Stimulated activated CD8-positive, alpha-beta memory T cell treated with anti-CD3 and anti-CD28 coated beads, Interleukin-4, amount 100 ng/mL, for 24 hours (primary cell): ENCODE measurements at regions not wholly inside any gene's neighbourhood (a gene's known extent, or its start where the extent isn't known, plus 50 kb on each side); places are given as distances from the start of the nearest gene placed in this dataset.
"Not testable (repeated sequence)": the region's sequence is repeated elsewhere in the genome, so short reads cannot be mapped to it uniquely, and the experiment has no call there.

Source experiments
- DNase-seq: peaks from one replicate; pipeline ENCODE4 v3.0.0-alpha.2; 2020; ENCODE audit warnings: low read depth

DNA sequence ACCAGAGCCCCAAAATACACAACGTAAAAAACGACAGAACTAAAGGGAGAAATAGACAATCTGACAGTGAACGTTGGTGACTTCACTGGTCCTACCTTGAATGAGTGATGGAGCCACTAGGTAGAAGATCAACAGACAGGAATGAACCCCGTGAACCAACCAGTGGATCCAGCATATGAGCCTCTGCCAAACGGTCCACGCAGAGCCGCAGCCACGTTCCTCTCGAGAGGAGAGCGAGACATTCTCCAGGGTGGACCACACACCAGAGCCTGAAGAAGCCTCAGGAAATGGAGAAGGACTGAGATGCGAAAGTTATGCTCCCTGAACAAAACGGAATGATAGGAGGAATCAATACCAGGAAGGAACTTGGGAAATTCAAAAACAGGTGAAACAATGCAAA lies 178.4 kb downstream of the RTP5 start:
- no peak for DNase-seq

DNA sequence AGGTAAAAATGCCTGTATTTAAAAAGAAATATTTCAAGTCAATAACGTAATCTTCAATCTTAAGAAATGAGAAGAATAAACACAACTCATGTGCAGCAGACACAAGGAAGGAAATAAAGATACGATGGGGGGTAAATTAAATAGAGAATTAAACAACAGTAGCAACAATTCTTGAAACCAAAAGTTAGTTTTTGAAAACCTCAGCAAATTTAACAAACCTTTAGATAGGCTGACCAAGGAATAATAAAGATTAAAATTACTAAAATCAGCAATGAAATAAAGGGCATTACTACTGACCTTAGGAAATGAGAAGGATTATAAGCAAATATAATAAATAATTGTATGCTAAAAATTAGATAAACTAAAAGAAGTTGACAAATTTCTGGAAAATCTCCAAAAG lies 178.9 kb downstream of the RTP5 start:
- DNase-seq = no peak

DNA sequence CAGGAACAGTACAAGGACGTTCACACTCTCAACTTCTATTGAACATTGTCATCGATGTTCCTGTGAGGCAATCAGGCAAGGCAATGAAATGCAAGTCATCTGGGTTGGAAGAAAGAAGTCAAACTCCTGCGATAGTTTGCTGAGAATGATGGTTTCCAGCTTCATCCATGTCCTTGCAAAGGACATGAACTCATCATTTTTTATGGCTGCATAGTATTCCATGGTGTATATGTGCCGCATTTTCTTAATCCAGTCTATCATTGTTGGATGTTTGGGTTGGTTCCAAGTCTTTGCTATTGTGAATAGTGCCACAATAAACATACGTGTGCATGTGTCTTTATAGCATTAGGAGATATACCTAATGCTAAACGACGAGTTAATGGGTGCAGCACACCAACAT lies 180.0 kb downstream of the RTP5 start:
- not testable (repeated sequence) for DNase-seq

DNA sequence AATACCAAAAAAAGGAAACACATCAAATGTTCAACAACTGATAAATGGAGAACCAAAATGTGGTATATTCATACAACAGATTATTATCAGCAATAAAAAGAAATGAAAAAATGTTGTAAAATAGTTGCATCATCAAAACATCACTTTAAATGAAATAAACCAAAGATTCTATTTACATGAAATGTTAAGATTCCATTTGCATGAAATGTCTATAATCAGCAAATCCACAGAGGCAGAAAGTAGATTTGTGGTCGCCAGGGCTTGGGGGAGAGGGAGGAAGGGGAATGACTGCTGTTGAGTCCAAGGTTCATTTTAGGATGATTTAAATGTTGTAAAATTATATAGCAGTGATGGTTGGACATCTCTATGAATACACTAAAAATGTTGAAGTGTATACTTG lies 181.9 kb downstream of the RTP5 start:
- DNase-seq = no peak

DNA sequence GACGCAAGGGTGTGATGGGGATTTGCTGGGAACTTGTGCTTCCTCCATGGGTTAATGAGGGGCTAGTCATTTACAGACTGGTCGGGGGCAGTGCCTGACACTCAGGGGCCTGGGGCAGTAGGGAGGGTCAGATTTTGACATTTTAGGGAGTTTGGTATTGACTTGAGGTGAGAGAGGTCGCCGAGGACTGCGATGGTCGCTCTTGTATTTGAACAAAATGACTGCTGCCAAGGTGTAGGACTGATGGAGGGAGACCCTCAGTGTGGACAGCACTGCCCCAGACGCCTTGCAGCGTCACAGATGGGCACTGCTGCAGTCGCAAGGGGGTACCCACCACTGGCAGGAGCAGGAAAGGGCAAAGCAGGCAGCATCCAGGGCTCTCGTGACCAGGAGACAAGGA lies 182.9 kb downstream of the RTP5 start:
- no peak for DNase-seq

DNA sequence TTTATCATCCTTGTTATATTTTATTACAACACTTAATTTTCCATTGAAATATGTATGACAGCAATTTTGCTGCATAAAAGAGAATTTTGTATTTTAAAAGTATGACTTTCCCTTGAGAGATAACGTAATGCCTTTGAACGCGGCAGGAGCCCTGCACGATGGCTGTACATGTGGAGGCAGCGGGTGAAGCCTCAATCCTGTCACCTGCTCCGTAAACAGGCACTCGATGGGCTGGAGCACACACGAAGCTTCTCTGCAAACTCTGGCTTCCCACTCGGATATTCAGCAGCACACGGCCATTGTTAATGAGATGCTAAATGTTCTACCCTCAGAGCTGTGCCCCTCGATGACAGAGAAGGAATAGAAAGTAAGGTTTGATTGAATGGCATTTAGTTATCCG lies 184.4 kb downstream of the RTP5 start:
- no peak for DNase-seq

DNA sequence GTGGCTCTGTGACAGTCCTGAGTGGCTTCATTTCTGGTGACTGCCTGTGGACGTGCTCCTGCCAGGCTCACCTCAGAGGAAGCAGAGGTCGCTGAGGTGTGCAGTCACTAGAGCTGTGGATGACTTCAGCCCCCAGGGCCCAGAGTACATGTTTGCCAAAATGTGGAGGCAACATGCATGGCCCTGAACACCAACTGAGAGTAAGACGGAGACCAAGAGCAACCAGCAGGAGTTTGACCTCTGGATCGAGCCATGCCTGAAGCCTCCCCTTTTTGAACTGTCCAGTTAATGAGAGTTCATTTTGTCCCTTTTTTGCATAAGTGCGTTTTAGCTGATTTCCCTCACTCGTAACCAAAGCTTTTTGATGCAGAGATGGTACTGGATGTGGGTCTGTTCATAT lies 184.9 kb downstream of the RTP5 start:
- DNase-seq = no peak

DNA sequence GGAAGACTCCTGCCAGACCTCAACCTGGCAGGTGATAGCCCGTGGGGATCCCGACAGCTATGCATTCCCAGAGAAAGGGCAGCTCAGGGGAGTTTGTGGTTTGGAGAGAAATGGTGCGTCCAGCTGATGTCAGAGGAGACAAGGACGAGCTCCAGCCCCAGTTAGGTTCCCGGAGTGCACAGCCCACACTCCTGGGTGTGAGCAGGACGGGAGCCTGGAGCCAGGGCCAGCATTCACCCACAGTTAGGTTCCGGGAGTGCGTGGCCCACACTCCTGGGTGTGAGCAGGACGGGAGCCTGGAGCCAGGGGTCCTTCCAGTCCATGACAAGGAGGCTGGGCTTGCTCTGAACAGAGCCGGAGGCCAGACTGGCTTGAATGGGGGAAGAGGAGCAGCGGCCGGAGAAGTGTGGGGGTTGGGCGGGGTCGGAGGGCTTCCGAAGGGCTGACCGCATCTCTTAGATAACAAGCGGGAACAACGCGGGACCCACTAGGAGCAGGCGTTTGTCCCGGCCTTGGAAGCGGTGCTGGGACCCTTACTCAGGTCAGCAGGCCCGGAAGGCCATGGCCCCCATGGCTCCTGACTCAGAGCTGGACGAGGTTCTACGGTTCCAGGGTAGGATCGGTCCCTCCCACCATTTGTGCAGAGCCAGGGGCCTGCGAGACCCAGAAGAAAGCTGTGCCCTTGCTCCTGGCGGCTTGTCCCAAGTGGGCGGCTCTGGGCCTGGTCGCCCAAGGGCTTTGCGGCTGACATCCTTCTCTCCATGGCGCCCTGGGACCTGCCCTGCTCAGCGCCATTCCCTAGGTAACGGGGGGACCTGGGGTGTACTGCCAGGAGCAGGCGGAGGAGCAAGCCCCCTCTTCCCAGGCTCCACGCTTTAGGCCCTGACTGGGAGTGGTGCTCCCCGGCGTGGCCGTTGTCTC lies 185.6 kb downstream of the RTP5 start:
- no peak for DNase-seq

DNA sequence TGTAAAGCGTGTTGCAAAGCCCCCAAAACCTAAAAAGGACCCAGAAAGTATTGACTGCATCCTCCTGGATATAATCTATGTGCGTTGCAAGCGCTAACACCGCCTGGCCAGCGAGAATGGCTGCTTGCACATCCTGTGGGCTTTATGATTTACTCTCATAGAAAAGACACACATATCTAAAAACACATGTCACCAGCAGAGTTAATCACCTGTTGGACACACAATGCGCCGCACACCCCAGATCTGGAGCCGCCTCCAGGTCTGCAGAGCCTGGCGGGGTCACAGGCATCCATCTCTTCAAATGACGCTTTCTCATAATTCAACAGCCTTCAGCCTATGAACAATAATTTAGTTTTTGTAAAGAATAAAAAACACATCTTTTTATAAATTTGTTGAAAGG lies 186.5 kb downstream of the RTP5 start:
- no peak for DNase-seq

DNA sequence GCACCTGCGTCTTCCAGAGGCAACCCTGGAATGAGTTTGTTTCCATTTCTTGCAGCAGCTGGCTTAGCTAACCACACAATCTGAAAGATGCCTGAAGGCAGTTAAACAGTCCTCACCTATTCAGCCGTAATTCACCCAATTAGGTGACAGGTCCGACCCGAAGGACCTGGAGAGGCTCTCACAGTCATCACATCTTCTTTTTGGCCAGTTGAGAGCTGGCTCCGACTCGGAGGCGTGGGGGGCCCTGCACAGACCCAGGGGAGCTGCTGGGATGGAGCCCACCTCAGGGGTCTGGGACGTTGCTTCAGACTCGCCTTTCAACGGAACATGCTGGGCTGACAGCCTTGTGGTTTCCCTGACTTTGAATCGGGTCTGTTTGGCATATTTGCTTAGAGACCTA lies 187.3 kb downstream of the RTP5 start:
- no peak for DNase-seq

DNA sequence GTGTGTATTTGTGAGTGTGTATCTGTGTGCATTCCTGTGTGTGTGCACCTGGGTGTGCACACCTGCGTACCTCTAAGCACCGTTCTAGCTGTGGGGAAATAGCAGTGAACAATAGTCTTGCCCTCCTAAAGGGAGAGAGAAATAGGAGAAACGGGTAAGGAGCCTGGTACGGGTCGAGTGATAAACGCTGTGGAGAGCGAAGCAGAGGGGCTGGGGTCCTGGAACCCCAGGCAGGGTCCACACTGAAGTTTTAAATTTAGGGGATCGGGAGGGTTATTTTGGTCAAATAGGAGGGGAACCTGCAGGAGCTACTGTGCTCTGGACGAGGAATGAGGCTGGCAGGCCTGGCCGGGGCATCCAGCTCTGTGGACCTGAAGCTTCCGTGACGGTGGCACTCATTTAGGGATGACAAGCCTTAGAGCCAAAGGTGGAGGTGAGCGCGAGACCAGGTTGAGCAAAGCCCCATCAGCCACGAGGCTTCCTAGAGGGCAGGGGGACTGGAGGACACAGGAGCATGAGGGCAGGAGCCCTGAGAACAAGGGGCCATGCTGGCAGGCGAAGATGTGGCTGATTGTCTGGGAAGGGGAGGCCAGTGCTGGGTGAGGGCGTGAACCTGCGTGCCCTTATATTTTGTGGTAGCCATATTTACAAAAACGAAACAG lies 188.0 kb downstream of the RTP5 start:
- DNase-seq = no peak

DNA sequence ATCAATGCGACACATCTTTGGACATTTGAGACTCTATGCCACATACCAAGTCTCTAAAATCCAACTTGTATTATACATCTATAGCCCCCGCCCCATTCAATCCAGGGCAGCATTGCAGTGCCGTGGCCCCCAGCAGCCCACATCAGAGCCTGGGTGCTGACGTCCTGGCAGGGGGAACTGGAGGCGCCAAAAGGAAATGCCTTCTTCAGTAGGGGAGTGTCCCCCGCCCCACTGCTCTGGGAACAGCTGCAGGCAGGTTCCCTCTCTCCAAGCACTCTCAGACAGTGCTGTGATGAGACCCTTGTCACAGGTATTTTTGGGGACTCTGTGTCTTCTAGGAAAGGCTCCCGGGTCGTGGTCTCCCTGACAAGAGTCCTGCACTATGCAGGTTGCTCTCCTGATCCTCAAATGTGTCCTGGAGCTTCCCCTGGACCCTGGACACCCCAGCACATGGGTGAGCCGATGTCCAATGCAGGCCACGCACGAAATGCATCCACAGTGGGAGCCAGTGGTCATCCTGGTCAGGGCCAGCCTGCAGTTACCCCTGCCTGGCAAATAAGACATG lies 188.7 kb downstream of the RTP5 start:
- no peak for DNase-seq

DNA sequence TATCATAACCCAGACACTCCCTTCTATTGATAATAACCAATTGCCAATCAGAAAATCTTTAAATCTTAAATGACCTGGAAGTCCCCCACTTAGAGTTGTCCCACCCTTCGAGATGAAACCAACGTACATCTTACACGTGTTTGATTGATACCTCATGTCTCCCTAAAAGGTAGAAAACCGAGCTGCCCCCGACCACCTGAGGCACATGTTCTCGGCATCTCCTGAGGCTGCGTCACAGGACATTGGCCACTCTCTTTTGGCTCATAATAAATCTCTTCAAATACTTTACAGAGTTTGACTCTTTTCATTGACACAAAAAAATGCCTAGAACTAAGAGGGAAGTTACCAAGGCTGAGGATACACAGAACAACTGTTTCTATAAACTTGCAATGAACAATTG lies 190.0 kb downstream of the RTP5 start:
- DNase-seq = no peak

DNA sequence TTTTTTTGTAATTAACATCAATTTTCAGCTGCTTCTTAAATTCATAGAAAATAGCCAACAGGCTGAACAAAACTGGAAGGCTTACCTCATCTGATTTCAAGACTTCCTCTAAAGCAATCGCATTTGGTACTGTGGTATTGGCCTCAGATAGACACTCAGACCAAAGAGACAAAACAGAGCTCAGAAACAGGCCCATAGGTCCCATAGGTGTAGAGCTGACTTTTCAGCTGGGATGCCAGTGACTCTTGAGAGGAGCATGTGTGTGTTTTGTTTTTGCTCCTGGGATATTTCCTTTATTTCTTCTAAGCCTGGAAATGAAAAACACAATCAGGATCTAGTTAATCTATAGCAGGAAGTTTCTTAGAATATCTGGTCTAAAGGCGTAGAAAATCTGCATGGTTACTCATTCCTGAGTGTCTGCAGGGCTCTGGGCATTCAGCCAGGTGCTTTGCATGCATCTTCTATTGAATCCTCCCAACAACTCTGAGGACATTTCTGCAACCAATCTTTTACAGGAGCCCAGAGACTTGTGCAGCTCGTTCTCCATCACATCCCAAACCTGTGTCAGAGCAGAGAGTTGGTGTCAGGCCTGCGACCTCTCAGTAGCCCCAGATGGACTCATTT lies 190.8 kb downstream of the RTP5 start:
- DNase-seq = no peak

DNA sequence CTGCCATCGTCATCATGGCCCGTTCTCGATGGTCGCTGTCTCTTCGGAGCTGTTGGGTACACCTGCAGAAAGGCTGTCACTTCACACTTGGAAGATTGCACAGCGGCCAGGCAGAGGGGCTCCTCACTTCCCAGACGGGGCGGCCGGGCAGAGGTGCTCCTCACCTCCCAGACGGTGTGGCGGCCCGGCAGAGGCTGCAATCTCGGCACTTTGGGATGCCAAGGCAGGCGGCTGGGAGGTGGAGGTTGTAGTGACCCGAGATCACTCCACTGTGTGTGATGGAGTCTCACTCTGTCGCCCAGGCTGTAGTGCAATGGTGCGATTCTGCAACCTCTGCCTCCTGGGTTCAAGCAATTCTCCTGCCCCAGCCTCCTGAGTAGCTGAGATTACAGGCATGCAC lies 192.4 kb downstream of the RTP5 start:
- not testable (repeated sequence) for DNase-seq

DNA sequence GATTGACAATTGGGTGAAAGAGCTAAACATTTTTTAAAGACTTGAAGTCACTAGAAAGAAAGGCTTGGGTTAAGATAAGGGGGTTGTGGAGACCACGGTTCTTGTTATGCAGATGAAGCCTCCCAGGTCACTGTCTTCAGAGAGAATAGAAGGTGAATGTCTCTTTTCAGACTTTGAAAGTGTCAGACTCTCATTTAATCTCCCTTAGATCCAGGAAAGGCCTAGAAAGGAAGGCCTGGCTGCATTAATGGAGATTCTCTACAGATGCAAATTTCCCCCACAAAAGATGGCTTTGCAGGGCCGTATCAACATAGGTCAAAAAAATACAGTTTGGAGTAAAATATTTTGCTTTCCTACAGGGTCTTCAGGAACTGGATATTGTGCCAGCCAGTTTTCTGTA lies 193.9 kb downstream of the RTP5 start:
- no peak for DNase-seq

DNA sequence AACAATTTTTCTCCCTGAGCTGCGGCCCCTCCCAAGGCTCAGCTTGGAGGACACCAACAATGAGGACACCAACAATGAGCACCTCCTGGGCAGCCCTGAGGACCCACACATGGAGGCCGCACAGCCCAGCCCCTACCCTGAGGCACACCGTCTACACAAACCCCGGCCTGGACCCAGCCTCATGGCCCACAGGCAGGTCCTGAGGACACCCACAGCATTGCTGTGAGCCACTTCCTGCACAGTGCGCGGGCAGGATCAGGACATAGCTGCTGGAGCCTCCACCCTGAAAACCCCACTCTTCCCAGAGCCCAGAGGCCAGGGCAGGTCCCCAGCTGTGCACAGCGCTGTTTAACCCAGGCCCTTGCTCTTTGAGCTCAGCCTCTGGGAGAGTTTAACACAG lies 194.3 kb downstream of the RTP5 start:
- DNase-seq = no peak

DNA sequence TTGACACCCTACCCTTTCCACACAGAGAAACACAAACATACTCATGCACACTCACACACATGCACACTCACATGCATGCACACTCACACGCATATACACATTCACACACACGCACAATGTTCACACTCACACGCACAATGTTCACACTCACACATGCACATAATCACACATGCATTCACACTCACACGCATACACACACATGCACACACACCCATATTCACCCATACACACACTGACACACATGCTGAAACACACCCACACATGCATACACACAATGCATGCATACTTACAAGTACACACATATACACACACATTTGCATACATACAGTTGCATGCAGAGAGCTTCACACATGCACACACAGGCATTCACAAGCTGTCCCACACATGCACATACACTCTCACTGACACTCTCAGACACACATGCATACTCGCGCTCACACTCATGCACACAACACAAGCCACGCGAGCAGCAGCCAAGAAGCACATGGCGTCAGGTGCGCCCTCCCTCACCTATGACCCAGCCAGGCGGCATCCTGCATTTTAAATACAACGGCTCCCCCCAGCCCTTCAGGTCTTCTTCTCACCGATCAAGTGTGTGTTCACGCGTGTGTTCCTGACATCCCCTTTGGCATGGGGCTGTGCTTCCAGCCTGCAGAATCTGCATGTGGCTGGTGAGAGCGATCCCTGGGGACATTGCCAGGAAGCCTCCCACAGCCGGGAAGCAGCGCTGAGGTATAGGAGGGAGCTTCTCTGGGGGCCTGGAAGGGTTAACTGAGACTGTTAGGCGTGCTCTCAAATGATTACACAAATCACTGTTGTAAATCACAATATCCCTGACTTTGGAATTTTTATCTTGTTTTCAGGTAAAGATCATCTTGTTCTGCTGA lies 195.1 kb downstream of the RTP5 start:
- no peak for DNase-seq

DNA sequence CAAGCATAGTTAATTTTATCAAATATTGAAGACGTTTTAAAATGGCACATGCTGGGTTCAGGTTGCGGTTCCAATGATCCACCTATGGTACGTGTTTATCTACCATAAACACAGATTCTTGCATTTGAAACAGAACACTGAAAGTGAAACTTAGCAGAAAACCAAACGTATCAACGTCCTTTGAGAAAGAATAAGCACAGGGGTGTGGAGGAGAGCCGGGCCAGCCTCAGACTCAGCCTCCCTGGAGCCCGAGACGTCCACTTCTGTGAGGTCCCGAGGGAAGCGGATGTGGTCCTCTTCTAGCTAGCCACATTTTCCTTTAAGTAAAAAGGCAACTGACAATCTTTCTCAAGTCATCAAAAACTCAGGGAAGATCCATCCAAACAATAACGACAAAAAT lies 195.9 kb downstream of the RTP5 start:
- DNase-seq = no peak

DNA sequence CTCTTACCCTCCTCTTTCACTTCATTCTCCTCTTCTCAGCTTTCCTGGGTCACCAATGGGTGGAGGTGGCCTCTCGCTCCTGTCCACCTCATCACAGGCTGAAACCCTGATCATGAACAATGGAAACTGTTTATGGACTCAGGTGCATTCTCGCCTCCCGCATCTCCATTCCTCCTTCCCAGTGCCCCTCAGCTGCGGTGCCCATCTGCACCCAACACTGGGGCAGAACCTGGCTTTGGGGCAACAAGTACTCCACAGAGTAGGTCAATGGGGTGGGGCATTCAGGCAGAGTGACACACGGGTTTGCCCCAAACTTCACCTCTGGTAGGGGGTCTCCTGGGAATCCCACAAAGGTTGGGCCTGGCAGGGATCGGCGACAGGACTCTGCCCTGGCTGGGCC lies 199.5 kb downstream of the RTP5 start:
- no peak for DNase-seq

DNA sequence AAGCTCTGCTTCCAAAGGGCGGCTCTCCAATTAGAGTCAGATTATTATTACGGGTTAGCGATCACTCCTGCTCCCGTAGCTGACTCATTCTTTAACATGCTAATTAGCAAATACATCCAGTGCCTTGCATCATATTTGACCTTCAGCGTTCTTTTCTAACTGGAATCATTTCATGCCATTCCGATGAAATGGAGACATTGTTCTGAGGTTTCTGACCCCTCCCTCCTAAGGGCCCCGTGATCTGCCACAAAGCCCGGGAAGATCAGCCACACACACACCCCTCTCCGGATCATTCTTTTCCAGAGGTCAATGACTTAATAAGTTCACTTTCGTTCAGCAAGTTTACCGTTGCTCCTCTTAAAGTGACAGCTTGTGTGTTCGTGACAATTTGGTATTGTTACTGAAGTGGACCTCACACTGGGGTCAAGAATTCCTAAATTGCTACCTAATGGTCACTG lies 200.4 kb downstream of the RTP5 start:
- not testable (repeated sequence) for DNase-seq

DNA sequence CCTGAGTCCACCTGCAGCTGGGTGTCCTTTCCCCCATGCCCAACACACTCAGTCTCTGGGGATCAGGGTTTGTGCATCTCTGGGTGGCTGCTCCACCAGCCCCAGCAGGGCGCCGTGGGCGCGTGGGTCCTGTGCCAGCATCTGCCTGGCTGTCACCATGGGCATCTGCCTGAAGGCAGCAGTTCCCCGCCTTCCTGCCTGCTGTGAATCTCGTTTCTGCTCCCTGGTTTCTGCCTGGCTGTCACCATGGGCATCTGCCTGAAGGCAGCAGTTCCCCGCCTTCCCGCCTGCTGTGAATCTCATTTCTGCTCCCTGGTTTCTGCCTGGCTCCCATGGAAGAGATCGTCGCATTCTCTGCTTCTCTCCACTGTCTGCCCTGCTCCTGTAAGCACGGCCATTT lies 201.2 kb downstream of the RTP5 start:
- DNase-seq = not testable (repeated sequence)
